Activated CD4-positive, alpha-beta T cell treated with anti-CD3 and anti-CD28 coated beads, Interleukin-2, amount 50 U/mL, for 16 hours (primary cell): ENCODE measurements at regions not wholly inside any gene's neighbourhood (a gene's known extent, or its start where the extent isn't known, plus 50 kb on each side); places are given as distances from the start of the nearest gene placed in this dataset.
A peak's percentile ranks its signal among the peaks of the same experiment; 100 is the strongest.

ENCODE experiments used
- DNase-seq: peaks from one replicate; pipeline ENCODE4 v3.0.0-alpha.2; 2020

- no peak for DNase-seq
Measured at GRCh38 chr13:73779881-73780280, 354.3 kb downstream of the KLF12 start.

- no peak for DNase-seq
Measured at GRCh38 chr13:73778242-73778864, 355.9 kb downstream of the KLF12 start.

GRCh38 chr13:73777134-73777533 lies 357.1 kb downstream of the KLF12 start:
- no peak for DNase-seq

DNA sequence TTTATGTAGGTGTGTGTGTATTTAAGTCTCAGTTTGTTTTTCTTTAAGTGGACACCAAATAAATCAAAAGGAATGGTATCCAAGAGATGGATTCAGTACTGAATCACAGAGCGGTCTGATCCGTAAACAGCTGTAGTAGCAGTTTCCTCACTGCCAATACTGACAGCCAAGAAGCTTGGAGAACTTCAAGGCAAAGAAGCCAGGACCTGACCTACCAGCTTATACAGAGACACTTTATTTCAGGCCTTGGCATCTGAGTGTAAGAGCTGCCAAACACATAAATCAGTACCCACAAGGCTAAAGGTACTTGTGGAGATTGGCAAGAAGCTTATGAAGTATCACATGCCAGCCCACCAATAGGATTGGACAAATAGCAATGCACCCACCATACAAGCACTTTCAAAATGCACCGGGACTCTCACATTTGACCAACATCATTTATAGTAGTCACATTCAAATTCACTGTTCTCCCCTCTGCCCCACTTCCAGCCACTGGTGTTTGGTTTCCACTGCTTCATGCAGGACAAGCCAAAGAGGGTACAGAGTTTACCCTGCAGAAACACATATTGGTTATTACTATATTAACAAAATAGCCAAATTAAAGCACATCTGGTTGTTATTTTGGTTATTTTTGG lies 357.9 kb downstream of the KLF12 start:
- DNase-seq = no peak

GRCh38 chr13:73773168-73773549 lies 361.0 kb downstream of the KLF12 start:
- no peak for DNase-seq

- no peak for DNase-seq
Measured at GRCh38 chr13:73772449-73773167, 361.6 kb downstream of the KLF12 start.

DNA sequence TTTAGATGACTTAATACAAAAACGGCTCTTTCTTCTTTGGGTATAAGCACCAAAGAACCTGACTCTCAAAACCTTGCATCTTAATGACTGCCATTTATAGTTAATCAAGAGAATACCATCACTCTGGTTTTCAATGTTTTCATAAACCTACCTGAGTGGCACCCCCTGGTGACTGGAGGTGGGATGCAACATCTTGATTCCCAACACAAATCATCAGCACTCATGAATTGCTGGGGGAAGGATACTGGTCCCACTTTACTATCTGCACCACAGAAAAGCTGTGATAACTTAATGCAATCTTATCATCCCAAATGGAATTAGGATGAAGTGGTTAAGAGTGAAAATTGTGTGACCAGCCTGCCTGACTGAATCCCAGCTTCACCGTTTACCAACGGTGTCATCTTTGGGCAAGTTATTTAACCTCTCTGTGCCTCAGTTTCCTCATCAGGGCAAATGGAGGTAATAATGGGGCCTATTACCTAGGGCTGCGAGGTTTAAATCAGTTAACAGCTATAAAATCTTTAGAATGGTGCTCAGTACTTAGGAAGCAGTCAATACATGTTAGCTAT lies 366.4 kb downstream of the KLF12 start:
- no peak for DNase-seq

DNA sequence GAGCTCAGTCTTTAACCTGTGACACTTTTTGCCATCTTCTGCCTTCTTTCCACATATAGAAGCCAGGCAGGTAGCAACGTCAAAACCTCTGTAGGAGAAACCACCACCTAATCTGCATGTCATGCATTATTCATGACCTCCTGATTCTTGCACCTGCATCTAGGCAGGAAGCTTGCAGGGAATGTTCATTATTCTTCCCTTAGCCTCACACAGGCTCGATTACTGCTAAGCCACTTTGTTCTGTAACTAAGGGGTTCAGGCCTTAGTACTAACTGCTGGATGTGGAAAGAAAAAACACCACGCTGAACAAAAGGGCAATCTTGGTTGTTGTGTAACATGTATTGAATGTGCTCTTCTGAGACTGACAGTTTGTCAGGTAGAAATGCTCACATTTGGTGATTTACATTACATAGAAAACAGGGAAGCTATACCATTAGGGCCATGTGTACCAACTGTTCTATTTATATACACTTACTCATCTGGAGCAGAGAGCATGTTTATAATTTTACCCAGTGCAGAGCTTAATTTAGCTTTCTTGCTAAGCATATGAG lies 366.9 kb downstream of the KLF12 start:
- no peak for DNase-seq

- peak; percentile 52 for DNase-seq
Measured at GRCh38 chr13:73765651-73766384, 368.4 kb downstream of the KLF12 start.

DNA sequence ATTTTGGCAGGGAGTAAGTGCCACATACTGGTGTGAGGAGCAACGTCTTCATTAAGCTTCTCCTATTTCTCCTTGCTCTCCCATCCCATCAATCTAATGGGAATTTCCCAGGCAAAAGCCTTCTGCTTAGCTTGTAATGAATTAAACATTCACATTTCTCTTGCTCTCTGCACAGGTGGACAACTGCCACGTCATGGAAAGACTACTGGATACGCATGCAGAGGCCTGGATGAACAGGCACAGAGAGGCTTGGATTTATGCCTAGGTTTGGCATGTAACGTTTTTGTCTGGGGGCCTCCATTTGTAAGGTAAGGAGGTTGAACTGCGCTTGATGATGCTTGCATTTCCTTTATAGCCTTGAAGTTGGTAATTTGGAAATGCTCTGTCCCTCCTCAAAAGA lies 374.8 kb downstream of the KLF12 start:
- no peak for DNase-seq

DNA sequence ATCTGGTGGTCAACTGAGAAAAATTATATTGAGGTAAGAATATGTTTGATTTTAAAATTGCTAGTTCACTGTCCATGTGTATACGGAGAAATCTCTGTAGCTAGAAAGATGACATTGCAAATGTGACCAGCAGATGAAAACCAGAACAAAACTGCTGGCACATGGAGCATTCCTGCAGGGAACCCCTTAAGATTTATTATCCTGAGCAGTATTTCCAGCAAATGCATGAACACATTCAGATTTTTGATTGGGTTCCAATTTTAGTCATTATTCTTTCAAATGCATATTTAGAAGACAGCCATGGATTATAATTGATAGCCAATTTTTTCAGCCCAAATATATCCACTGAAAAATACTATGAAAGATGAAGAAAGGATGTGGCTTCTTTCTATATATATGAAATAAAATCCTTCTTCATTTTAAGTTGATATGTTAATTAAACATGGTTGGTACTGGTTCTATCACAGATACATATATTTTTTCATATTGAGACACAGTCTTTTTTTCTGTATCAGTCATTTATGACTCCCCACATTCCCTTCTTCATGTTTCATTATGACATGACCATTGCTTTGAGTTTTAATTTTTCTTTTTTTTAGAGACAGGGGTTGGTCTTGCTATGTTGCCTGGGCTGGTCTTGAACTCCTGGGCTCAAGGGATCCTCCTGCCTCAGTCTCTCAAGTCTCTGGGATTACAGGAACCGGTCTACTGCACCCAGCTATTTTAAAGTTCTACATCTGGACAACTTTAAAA lies 376.5 kb downstream of the KLF12 start:
- no peak for DNase-seq

DNA sequence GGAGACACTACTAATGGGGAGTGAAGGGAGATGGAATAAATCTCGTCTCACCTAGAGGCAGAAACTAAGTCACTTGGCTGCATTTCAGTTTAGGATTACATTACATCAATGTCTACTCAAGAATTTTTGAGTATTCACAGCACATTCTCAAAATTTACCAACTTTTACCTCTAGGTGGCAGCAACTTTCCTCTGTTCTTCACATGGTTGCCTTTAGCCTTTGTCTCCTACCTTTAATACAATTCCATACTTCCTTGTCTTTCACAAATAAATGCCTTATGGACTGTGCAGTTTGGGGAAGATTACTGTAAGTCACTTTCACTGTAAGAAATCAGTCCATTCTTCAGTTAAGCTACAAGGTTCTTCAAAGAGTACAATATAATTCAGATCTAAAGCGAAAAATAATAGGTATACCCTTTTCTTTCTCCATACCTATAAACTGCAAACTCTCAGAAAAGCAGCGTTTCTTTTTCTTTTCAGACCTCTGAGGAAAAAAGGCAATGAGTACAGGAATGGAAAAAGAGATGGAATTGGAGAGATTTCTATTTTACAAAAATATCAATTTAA lies 379.4 kb downstream of the KLF12 start:
- DNase-seq = peak; percentile 59

DNA sequence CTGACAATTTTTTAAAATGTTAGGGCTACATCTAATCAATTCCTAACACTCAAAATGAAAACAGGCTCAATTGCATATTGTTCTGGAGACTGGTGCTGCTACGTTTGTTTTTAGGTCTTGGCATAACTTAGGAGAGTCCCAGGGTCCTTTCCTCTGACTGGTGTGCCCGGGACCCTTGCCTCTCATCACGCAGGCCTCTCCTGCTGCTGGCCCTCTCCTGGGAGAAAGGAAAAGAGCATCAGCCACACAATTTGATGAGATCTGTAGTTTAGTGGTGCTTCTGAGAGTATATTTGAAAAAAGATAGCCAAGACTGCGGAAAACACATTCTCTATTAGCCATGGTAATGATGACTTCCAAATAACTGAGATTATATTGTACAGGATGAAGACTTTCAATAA lies 380.0 kb downstream of the KLF12 start:
- DNase-seq = no peak

DNA sequence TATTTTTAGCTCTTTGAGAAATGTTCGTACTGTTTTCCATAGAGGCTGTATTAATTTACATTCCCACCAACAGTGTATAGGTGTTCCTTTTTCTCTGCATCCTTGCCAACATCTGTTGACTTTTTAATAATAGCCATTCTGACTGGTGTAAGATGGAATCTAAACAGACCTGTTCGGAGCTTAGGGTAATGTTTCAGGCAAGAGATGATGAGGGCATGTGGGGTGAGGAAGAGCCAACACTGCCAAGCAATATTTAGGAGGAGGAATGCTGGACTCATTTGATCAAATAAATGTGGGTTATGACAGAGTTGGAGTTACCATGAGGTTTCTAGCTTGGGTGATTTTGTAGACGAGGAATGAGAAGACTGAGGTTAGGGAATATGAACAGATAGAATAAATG lies 382.9 kb downstream of the KLF12 start:
- no peak for DNase-seq

GRCh38 chr13:73748404-73748803 lies 385.8 kb downstream of the KLF12 start:
- DNase-seq = no peak

- DNase-seq = no peak
Measured at GRCh38 chr13:73745190-73745589, 389.0 kb downstream of the KLF12 start.

GRCh38 chr13:73742982-73743381 lies 391.2 kb downstream of the KLF12 start:
- DNase-seq = no peak

DNA sequence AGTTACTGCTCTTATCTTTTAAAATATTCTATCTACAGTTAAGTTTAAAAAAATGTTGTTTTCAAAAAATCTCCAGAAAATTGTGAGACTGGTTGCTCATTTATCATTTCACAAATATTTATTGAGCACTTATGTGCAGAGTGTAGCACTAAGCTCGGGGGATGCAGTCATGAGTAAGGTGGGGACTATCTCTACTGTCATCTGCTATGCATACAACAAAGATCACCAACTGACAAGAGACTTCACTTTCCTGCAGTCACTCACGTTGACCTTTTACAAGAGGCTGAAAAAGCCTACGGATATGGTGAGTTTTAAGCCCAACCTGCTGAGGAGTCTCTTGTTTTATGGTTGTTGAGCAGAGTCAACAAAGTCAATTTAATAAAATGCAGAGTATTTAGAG lies 392.5 kb downstream of the KLF12 start:
- no peak for DNase-seq

DNA sequence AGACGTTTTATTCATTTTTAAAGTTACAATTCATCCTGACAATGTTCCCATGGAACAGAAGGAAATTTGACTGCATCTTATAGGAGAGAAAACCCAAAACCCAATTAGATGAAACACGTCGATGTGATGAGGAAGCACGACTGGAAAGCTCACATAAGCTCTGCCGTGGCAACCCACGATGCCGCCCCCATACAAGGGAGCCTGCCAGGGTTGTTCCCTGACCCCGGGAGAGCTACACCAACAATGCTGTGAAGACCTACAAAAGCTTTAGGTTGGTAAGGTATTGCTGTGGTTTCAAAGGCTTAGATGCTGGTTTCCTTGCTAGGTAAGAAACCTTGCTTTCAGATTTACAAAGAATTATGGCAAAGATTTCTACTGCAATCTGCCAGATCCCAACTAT lies 393.1 kb downstream of the KLF12 start:
- DNase-seq = no peak

DNA sequence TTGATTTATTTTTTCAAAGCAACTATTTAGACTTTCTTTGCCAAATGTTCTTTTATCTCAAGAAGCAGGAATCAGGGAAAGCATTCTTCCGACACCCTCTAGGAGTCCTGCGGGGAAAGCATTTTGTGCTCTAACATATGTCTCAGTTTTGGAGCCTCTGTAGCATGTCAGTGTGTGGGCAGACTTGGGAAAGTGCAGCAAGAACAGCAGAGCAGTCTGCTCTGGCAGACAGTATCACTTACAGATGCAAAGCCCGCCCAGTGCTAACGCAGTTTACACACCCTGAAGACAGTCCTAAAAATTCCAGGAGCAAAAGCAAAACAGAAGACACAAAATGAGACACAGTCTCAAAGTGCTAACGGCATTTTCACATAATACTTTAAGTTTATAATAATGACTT lies 393.5 kb downstream of the KLF12 start:
- no peak for DNase-seq

DNA sequence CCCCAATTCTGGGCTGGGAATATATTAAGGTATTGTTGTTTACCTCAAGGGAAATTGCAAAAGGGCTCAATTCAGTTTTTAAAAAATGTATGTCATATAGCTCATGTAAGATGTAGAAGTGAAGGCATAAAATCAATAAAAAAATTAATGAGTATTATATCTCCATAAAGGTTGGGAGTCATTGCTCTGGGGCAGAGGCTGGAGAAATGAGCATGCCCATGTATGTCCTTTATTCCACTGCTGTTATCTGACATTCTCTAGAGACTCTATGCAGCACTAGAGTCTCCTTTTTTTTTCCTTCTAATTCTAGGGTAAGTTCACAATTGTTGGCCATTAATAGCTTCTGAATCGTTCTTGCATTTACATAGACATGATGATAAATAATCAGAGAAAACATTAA lies 394.8 kb downstream of the KLF12 start:
- no peak for DNase-seq

DNA sequence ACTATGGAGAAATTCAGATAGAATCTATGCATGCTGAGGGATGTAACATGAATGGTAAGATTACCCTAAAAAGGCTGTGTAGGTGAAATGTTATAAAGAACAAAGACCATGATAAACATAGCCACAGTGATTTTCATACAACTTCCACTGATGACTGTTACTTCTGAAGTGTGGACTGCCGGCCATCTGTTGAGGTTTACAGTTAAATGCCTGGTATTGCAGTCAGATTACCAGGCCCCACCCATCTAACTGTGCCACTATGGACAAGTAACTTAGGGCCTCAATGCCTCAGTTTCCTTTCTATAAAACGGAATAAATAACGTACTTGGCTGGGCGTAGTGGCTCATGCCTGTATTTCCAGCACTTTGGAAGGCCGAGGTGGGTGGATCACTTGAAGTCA lies 395.6 kb downstream of the KLF12 start:
- no peak for DNase-seq
